ACC112 (cell line): ENCODE measurements at regions not wholly inside any gene's neighbourhood (a gene's known extent, or its start where the extent isn't known, plus 50 kb on each side); places are given as distances from the start of the nearest gene placed in this dataset.
"Not testable (repeated sequence)": the region's sequence is repeated elsewhere in the genome, so short reads cannot be mapped to it uniquely, and the experiment has no call there.

Experiments used
- H2AFZ ChIP-seq: fragments of 200-600 bp; sonication (generic); one replicate; pipeline ENCODE4 v1.6.0; 2017; ENCODE audit warnings: antibody characterized with exemption, low read length; ENCODE audit not compliant: unreplicated experiment
- H3K27ac ChIP-seq: fragments of 200-600 bp; sonication (generic); 2 replicates; pipeline ENCODE4 v1.5.1; 2014; ENCODE audit warnings: low read depth, mild to moderate bottlenecking, antibody characterized with exemption, low read length, moderate library complexity
- H3K27me3 ChIP-seq: fragments of 200-600 bp; sonication (generic); 2 replicates; pipeline ENCODE4 v1.6.1; 2014; ENCODE audit warnings: mild to moderate bottlenecking, antibody characterized with exemption, low read length, moderate library complexity, mixed read lengths; ENCODE audit not compliant: insufficient read depth
- H3K36me3 ChIP-seq: fragments of 200-600 bp; sonication (generic); 2 replicates; pipeline ENCODE4 v1.6.1; 2016; ENCODE audit warnings: mild to moderate bottlenecking, antibody characterized with exemption, low read length, moderate library complexity, mixed read lengths; ENCODE audit not compliant: insufficient read depth
- H3K4me1 ChIP-seq: fragments of 200-600 bp; sonication (generic); one replicate; pipeline ENCODE4 v1.6.1; 2016; ENCODE audit warnings: low read length, mixed read lengths; ENCODE audit not compliant: insufficient read depth, unreplicated experiment, control insufficient read depth
- H3K4me3 ChIP-seq: fragments of 200-600 bp; sonication (generic); 2 replicates; pipeline ENCODE4 v1.5.1; 2014; ENCODE audit warnings: mild to moderate bottlenecking, low read depth, low read length
- H3K79me2 ChIP-seq: fragments of 200-600 bp; sonication (generic); one replicate; pipeline ENCODE4 v1.6.0; 2016; ENCODE audit warnings: low read length; ENCODE audit not compliant: control insufficient read depth, unreplicated experiment, insufficient read depth

DNA sequence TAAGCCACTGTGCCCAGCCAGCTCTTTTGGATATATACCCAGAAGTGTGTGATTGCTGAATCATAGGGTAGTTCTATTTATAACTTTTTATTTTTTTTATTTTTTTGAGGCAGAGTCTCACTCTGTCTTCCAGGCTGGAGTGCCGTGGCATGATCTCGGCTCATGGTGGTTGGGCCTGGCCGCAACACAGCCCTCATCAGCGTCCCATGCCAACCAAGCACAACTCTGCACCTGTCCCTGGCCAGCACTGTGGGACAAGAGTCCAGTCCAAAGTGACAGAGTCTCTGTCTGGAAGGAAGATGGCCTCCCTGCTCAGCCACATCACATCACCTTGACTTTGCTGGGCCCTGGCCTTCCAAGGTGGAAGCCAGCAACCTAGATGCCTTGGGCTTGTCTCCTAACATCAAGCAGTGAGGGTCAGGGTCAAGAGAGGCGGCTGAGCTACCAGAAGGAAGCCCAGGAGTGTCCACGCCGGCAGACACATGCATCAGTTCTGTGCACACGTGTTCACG is 60.2 kb upstream of the METTL9 start:
- H2AFZ ChIP-seq, H3K27me3 ChIP-seq, H3K79me2 ChIP-seq, H3K4me1 ChIP-seq, H3K4me3 ChIP-seq, H3K36me3 ChIP-seq, H3K27ac ChIP-seq: not testable (repeated sequence)

DNA sequence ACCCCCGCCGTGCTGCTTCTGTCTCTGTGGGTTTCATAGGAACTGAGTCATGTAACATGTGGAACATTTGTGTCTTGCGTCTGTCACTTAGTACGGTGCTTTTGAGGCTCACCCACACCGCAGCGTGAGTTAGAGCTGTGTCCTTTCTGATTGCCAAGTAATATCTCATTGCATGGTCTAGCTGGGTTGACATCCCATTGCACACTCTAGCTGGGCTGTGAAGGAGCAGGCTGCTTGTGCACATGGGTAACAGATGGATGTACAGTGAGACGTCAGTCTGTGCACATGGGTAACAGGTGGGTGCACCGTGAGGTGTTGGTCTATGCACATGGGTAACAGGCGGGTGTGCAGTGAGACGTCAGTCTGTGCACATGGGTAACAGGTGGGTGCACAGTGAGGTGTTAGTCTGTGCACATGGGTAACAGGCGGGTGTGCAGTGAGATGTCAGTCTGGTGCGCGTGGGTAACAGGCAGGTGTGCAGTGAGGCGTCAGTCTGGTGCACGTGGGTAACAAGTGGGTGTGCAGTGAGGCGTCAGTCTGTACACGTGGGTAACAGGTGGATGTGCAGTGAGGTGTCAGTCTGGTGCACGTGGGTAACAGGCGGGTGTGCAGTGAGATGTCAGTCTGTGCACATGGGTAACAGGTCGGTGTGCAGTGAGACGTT is 58.5 kb upstream of the METTL9 start:
- not testable (repeated sequence) for H3K4me3 ChIP-seq, H3K27ac ChIP-seq, H3K4me1 ChIP-seq

GRCh38 chr16:21541611-21542051 is 57.7 kb upstream of the METTL9 start:
- not testable (repeated sequence) for H3K36me3 ChIP-seq, H3K4me3 ChIP-seq, H3K79me2 ChIP-seq, H3K4me1 ChIP-seq, H3K27me3 ChIP-seq, H2AFZ ChIP-seq, H3K27ac ChIP-seq

More for the DNA sequence above, 58.5 kb upstream of the METTL9 start:
- H3K27me3 ChIP-seq, H2AFZ ChIP-seq, H3K36me3 ChIP-seq, H3K79me2 ChIP-seq: not testable (repeated sequence)

DNA sequence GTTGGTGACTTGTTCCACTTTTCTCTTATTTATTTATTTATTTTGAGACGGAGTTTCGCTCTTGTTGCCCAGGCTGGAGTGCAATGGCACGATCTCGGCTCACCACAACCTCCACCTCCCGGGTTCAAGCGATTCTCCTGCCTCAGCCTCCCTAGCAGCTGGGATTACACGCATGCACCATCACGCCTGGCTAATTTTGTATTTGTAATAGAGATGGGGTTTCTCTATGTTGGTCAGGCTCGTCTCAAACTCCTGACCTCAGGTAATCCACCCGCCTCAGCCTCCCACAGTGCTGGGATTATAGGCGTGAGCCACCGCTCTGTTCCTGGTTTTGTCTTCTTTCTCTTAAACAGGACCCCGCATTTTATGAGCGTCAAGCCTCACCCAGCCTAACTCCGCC is 57.3 kb upstream of the METTL9 start:
- H3K4me3 ChIP-seq, H3K4me1 ChIP-seq, H3K36me3 ChIP-seq, H2AFZ ChIP-seq, H3K79me2 ChIP-seq, H3K27ac ChIP-seq, H3K27me3 ChIP-seq: not testable (repeated sequence)

GRCh38 chr16:21542491-21543124 is 56.8 kb upstream of the METTL9 start:
- H3K4me1 ChIP-seq, H3K4me3 ChIP-seq, H2AFZ ChIP-seq, H3K36me3 ChIP-seq, H3K27me3 ChIP-seq, H3K79me2 ChIP-seq, H3K27ac ChIP-seq: not testable (repeated sequence)

- not testable (repeated sequence) for H2AFZ ChIP-seq, H3K27ac ChIP-seq, H3K4me3 ChIP-seq, H3K36me3 ChIP-seq, H3K27me3 ChIP-seq, H3K79me2 ChIP-seq, H3K4me1 ChIP-seq
Measured at GRCh38 chr16:21543151-21543836, 56.1 kb upstream of the METTL9 start.

- not testable (repeated sequence) for H3K27ac ChIP-seq, H3K27me3 ChIP-seq, H2AFZ ChIP-seq, H3K36me3 ChIP-seq, H3K4me3 ChIP-seq, H3K79me2 ChIP-seq, H3K4me1 ChIP-seq
Measured at GRCh38 chr16:21545664-21546326, 53.6 kb upstream of the METTL9 start.

GRCh38 chr16:21549396-21549795 is 50.0 kb upstream of the METTL9 start:
- not testable (repeated sequence) for H3K4me1 ChIP-seq, H3K4me3 ChIP-seq, H2AFZ ChIP-seq, H3K36me3 ChIP-seq, H3K79me2 ChIP-seq, H3K27me3 ChIP-seq, H3K27ac ChIP-seq
